IgD-negative memory B cell (primary cell): ENCODE measurements at regions not wholly inside any gene's neighbourhood (a gene's known extent, or its start where the extent isn't known, plus 50 kb on each side); places are given as distances from the start of the nearest gene placed in this dataset.
A peak's percentile ranks its signal among the peaks of the same experiment; 100 is the strongest.

Source experiments
- H3K27ac Mint-ChIP-seq, 3 donors: one replicate each; pipeline ENCODE4 v1.8.0; 2020 to 2022; ENCODE audit warnings: mild to moderate bottlenecking in 3 of 3, mixed read lengths in 3 of 3, moderate library complexity in 1 of 3
- H3K27me3 Mint-ChIP-seq: one replicate; pipeline ENCODE4 v1.8.0; 2021; ENCODE audit warnings: mixed read lengths
- H3K36me3 Mint-ChIP-seq: one replicate; pipeline ENCODE4 v1.8.0; 2020; ENCODE audit warnings: mild to moderate bottlenecking, mixed read lengths
- H3K4me1 Mint-ChIP-seq, 3 donors: one replicate each; pipeline ENCODE4 v1.8.0; 2020 to 2022; ENCODE audit warnings: mixed read lengths in 3 of 3, mild to moderate bottlenecking in 1 of 3
- H3K4me3 Mint-ChIP-seq, 4 donors: one replicate each; pipeline ENCODE4 v1.8.0; 2020 to 2022; ENCODE audit warnings: mild to moderate bottlenecking in 4 of 4, mixed read lengths in 4 of 4, moderate library complexity in 3 of 4
- H3K9me3 Mint-ChIP-seq, 3 donors: one replicate each; pipeline ENCODE4 v1.8.0; 2020 to 2021; ENCODE audit warnings: mixed read lengths in 3 of 3, mild to moderate bottlenecking in 1 of 3

DNA sequence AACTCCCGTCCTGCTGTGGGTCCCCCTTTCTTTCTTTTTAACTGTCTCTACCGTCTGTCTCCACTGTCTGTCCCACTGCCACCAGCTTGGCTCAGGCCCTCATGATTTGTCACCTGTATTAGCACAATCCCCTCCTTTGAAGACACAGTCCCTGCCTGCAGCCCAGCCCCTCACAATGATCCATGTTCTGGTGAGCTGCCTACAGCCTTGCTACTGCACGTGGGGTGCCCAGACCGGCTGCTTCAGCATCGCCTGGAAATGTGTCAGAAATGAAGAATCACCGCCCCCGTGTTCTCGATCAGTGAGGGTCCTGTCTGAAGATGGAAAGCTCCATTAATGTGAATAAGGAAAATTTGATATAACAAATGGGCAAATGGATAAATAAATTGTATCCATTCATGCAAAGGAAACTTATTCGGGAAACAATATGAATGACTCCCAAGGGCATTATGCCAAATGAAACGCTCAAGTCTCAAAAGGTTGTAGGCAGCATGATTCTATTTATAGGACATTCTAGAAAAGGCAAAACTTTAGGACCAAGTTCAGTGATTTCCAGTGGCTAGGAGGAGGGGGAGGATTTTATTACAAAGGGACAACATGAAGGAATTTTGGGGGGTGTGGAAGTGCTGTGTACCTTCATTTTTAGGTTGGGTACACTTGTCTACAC, 59.4 kb upstream of the CD83 start:
- Mint-ChIP-seq H3K4me3 (no peak overlapping the region), H3K27me3 (peaks cover 14% of the 10 kb centered on the region), H3K27ac (peak overlapping the region in 1 of 3 donors; percentile 67), H3K4me1 (peaks cover 0 to 2% (median 0%) of the 10 kb centered on the region in 3 donors), H3K9me3 (peaks cover 2 to 9% (median 7%) of the 10 kb centered on the region in 3 donors), H3K36me3 (peaks cover 4% of the 10 kb centered on the region)

DNA sequence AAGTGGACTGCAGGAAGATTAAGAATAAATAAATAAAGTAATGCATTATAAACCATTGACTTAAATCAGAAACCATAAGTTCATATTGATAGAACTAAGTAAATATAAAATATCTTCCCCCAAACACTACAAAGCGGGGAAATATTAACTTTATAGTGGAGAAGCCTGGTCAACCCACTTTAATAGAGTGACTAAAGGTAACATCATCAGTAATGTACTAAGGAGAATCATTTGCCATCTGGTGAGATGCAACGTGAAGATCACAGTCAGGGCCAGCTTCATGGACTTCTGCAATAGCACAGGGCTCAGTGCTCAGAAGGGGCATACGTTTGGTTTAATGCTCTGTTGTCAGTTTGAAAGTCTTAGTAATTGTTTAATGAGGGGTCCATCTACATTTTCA, 58.8 kb upstream of the CD83 start:
- no peak overlapping the region for H3K4me3 Mint-ChIP-seq
- H3K36me3 Mint-ChIP-seq, result peaks cover 4% of the 10 kb centered on the region
- peaks cover 0 to 2% (median 0%) of the 10 kb centered on the region in 3 donors for H3K4me1 Mint-ChIP-seq
- H3K27ac Mint-ChIP-seq, result no peak overlapping the region
- peaks cover 2 to 9% (median 7%) of the 10 kb centered on the region in 3 donors for H3K9me3 Mint-ChIP-seq
- peaks cover 14% of the 10 kb centered on the region for H3K27me3 Mint-ChIP-seq

DNA sequence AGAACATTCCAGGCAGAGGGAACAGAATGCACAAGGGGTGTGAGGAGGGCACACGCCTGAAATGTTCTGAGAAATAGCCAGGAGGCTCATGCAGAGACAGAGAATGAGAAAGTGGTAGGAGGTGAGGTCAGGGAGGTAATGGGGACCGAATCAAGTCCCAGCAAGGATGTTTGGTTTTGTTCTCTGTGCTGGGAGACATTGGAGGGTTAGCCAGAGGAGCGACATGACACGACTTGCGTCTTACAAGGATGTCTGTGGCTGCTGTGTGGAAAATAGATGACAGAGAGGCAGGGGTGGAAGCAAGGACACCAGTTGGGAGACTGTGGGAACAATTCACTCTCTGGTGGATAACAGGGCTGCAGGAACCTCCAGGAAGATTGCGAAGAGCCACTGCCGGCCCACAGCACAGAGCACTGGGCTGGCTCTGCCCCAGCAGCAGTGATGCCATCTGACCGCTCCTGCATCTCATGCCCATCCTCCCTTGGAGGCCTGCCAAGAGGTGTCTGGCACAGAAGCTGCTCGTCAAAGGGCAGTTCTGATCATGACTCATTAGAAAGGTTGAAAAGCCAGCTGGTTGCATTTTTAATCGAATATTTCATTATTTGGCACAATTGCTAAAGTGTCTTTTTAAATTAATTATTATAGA, 57.7 kb upstream of the CD83 start:
- Mint-ChIP-seq H3K9me3 (peaks cover 2 to 9% (median 7%) of the 10 kb centered on the region in 3 donors), H3K27ac (no peak overlapping the region), H3K36me3 (peaks cover 3% of the 10 kb centered on the region), H3K4me1 (peaks cover 0 to 2% (median 0%) of the 10 kb centered on the region in 3 donors), H3K27me3 (peaks cover 14% of the 10 kb centered on the region), H3K4me3 (no peak overlapping the region)

DNA sequence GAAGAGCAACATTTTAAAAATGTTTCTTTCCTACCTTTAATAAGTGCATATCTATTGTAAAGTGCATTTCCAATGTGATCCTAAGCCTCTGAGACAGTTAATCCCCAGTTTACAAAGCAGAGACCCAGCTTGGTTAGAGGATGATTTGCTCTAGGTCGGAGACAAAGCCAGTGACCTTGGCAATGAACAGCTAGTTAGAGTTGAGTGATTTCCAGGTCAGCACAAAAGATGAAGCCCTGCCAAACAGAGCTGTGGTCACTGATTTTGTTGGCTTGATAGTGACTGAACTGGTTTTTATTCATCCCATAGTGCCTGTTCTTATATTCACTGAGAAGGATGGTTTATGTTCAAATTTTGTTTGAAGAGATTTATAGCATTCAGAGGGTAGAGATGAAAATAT, 56.6 kb upstream of the CD83 start:
- peaks cover 0 to 2% (median 0%) of the 10 kb centered on the region in 3 donors for H3K4me1 Mint-ChIP-seq
- H3K4me3 Mint-ChIP-seq, result no peak overlapping the region
- peaks cover 3% of the 10 kb centered on the region for H3K36me3 Mint-ChIP-seq
- H3K27ac Mint-ChIP-seq, result no peak overlapping the region
- H3K9me3 Mint-ChIP-seq, result peaks cover 2 to 9% (median 7%) of the 10 kb centered on the region in 3 donors
- H3K27me3 Mint-ChIP-seq, result peaks cover 14% of the 10 kb centered on the region

DNA sequence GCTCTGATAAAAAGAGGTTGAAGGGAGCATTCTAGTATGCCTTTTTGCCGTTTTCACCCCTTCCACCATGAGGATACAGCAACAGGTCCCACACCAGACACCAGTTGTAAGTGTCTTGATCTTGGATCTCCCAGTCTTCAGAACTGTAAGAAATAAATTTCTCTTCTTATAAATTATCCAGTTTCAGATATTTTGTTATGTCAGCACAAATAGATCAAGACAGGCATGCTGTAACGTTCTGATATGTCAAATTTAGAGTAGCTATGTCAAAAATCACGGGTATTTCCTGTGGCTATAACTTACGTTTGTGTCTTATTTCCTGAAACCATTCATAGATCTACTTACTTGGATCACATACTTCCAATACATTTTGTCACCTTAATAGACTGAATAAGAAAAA, 55.9 kb upstream of the CD83 start:
- H3K36me3 Mint-ChIP-seq, result peaks cover 3% of the 10 kb centered on the region
- peaks cover 14% of the 10 kb centered on the region for H3K27me3 Mint-ChIP-seq
- H3K27ac Mint-ChIP-seq, result no peak overlapping the region
- no peak overlapping the region for H3K4me3 Mint-ChIP-seq
- peaks cover 0 to 2% (median under 1%) of the 10 kb centered on the region in 3 donors for H3K4me1 Mint-ChIP-seq
- peaks cover 2 to 9% (median 7%) of the 10 kb centered on the region in 3 donors for H3K9me3 Mint-ChIP-seq

DNA sequence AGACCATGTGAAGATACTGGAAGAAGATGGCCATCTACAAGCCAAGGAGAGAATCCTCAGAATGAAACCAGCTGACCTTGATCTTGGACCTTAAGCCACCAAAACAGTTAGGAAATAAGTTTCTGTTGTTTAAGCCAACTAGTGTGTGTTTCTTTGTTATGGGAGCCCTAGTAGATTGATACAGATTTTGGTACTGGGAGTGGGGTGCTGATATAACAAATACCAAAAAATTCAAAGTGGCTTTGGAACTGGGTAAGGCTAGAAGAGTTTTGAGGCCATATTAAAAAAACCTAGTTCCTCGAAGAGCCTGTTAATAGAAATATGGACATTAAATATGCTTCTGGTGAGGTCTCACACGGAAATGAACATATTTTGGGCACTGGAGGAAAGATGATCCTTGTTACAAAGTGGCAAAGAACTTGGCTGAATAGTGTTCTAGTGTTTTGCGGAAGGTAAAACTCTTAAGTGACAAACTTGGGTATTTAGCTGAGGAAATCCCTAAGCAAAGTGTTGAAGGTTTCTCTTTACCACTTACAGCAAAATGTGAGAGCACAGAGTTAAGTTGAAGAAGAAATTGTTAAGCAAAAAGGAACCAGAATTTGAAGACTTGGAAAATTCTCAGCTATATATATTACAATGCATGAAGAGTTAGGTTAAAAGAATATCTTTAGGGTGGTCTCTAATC, 55.1 kb upstream of the CD83 start:
- peaks cover 3% of the 10 kb centered on the region for H3K36me3 Mint-ChIP-seq
- no peak overlapping the region for H3K4me3 Mint-ChIP-seq
- H3K4me1 Mint-ChIP-seq, result peaks cover 3 to 6% (median 5%) of the 10 kb centered on the region in 3 donors
- peaks cover 2 to 9% (median 7%) of the 10 kb centered on the region in 3 donors for H3K9me3 Mint-ChIP-seq
- H3K27me3 Mint-ChIP-seq, result peaks cover 12% of the 10 kb centered on the region
- no peak overlapping the region for H3K27ac Mint-ChIP-seq

DNA sequence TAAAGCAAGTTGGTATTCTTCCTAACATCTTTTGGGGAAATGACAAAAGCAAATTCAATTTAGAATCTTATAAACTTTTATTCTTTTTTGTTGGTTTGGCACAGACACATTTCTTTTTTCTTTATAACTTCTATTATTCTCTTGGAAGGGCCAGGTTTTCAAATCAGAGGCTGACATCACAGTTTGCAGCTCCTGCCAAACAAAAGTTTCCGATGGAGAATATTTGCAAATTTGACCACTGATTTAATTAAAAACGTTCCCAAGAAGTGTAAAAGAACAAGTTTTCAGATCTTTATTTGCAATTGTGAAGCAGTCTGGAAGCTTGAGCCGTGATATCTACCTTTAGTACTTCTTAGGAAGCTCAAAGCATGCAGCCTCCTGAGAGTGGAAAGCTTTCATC, 53.8 kb upstream of the CD83 start:
- peaks cover 10% of the 10 kb centered on the region for H3K27me3 Mint-ChIP-seq
- peaks cover 3 to 5% (median 4%) of the 10 kb centered on the region in 3 donors for H3K4me1 Mint-ChIP-seq
- no peak overlapping the region for H3K27ac Mint-ChIP-seq
- H3K4me3 Mint-ChIP-seq, result no peak overlapping the region
- no peaks in the 10 kb centered on the region for H3K36me3 Mint-ChIP-seq
- H3K9me3 Mint-ChIP-seq, result peaks cover 2 to 9% (median 7%) of the 10 kb centered on the region in 3 donors

DNA sequence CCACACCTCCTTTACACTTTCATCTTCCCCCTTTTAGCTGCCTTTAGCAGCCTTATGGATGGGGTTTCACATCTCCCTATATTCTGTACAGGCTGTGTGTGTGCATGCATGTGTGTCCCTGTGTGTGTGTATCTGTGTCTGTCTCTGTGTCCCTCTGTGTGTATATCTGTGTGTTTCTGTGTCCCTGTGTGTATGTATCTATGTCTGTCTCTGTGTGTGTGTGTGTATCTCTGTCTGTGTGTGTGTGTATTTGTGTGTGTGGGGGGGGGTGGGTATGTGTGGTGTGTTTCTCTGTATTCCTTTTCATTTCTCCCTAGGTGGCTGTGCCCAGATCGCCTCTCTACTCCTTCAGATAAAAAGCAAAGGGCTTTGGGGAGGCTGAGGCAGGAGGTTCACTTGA, 52.2 kb upstream of the CD83 start:
- peak overlapping the region in 1 of 3 donors; percentile 49 for H3K27ac Mint-ChIP-seq
- no peaks in the 10 kb centered on the region for H3K36me3 Mint-ChIP-seq
- H3K4me1 Mint-ChIP-seq, result peaks cover 3 to 5% (median 4%) of the 10 kb centered on the region in 3 donors
- H3K4me3 Mint-ChIP-seq, result no peak overlapping the region
- peaks cover 2 to 9% (median 7%) of the 10 kb centered on the region in 3 donors for H3K9me3 Mint-ChIP-seq
- peaks cover 1% of the 10 kb centered on the region for H3K27me3 Mint-ChIP-seq

DNA sequence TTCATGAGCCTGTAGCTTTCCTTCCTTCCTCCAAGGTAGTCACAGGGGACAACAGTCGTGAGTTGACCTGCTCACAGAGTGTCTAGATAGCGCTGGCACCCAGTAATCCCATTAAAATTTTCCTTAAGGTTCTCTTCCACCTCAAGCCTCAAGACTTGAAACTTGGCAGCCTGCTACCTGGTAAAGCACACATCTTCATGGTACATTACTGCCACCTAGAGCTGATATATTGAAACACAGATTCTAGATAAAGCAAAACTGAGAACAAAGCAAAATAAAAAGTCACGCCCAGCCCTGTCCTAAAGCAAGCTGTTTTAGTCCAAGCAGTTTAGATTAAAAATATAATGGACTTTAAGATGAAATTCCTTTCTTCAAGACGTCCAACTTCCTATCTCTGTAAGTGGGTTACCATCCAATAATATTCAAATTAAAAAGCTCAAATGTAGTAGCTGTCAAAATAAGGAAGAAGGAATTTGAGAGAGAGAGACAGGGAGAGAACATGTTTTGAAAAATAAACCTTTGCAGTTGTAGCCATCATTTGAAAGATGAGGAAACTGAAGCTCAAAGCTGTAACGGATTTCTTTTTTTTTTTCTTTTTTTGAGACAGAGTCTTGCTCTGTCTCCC, 50.7 kb upstream of the CD83 start:
- Mint-ChIP-seq H3K27ac (peak overlapping the region in 1 of 3 donors; percentile 5), H3K9me3 (peaks cover 2 to 8% (median 7%) of the 10 kb centered on the region in 3 donors), H3K4me1 (peaks cover 3 to 10% (median 7%) of the 10 kb centered on the region in 3 donors), H3K27me3 (peaks cover 1% of the 10 kb centered on the region), H3K36me3 (no peaks in the 10 kb centered on the region), H3K4me3 (no peak overlapping the region)

DNA sequence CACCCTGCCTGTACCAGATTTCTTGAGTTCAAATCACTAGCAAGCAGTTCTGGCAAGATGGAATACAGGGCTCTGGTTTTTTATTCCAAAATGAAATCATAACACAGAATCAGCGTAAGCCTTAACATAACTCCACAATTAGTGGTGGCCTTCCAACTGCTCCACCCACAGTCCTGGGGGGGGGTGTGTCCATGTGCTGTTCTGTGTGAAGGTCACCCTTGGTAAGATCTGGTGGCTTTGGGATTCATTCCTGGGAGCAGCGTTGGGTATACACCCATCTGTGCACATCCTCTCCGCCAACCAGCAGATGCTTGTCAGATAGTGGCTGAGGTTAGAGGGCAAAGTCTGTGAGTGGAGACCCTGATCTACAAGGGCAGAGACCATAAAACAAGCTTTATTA, 49.9 kb upstream of the CD83 start:
- Mint-ChIP-seq H3K4me3 (no peak overlapping the region), H3K4me1 (peaks cover 3 to 10% (median 9%) of the 10 kb centered on the region in 3 donors), H3K9me3 (peaks cover 0 to under 1% (median under 1%) of the 10 kb centered on the region in 3 donors), H3K27ac (no peak overlapping the region), H3K27me3 (no peaks in the 10 kb centered on the region), H3K36me3 (no peaks in the 10 kb centered on the region)
